ENCODE measurements at regions not wholly inside any gene's neighbourhood (a gene's known extent, or its start where the extent isn't known, plus 50 kb on each side); places are given as distances from the start of the nearest gene placed in this dataset.

DNA sequence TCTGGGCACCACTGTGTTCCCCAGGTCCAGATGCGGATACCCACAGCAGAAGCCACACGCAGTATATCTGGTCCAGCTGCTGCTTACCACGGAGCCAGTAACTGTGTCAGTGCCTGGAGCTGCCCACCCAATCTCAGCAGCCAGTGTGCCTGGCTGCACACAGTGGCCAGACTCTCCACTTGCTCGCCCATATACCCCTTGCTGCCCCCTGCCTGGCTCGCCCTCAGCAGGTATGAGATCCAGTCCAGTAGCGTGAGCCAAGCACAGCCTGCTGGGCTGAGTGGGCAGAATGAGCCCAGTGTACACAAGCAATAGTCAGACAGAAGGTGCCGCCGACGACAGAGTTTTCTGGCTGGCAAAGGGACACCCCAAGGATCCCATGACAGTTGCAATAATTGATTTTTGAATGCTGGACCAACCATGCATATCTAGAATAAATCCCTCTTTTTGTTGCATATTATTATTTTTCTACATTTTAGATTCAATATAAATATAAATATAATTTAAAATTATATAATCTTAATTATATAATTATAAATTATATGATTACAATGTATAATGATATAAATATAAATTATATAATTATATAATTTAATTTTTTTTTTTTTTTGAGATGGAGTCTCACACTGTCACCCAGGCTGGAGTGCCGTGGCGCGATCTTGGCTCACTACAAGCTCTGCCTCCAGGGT lies 918.8 kb upstream of the MIR17HG start:
- Mint-ChIP-seq H3K4me1 (peaks cover 2% of the 10 kb centered on the region; the same call in 1 of the 3 replicates), H3K4me3 (no peak overlapping the region), H3K27ac (no peak overlapping the region), H3K27me3 (ENCODE audit: insufficient read depth, low read depth, poor library complexity) (no peaks in the 10 kb centered on the region), H3K9me3 (no peaks in the 10 kb centered on the region; the same call in 2 of the 3 replicates), H3K36me3 (ENCODE audit: low read depth) (no peaks in the 10 kb centered on the region)
- 0 out of 2 replicates have a peak, but pooled peaks cover 5% of the 10 kb centered on the region for H3K9me2 ChIP-seq (ENCODE audit: insufficient read depth)
- no peak overlapping the region for H3K4me3 ChIP-seq
- no peak overlapping the region for H3K4me2 ChIP-seq
- H2AFZ ChIP-seq, result no peak overlapping the region; the same call in 1 of the 2 replicates
- ATAC-seq, result no peak
- H3K27me3 ChIP-seq (ENCODE audit: insufficient read depth), result no peaks in the 10 kb centered on the region
- no peaks in the 10 kb centered on the region for H4K20me1 ChIP-seq (replicated peaks; ENCODE audit: insufficient read depth)
- H3K27ac ChIP-seq (ENCODE audit: low read depth), result no peak overlapping the region
- H3K36me3 ChIP-seq (ENCODE audit: insufficient read depth), result no peaks in the 10 kb centered on the region
- TF ChIP-seq POLR2AphosphoS5 (IDR thresholded peaks at IDR 0.05; ENCODE audit: low read depth), result no peak
- TF ChIP-seq, protein P1, sequence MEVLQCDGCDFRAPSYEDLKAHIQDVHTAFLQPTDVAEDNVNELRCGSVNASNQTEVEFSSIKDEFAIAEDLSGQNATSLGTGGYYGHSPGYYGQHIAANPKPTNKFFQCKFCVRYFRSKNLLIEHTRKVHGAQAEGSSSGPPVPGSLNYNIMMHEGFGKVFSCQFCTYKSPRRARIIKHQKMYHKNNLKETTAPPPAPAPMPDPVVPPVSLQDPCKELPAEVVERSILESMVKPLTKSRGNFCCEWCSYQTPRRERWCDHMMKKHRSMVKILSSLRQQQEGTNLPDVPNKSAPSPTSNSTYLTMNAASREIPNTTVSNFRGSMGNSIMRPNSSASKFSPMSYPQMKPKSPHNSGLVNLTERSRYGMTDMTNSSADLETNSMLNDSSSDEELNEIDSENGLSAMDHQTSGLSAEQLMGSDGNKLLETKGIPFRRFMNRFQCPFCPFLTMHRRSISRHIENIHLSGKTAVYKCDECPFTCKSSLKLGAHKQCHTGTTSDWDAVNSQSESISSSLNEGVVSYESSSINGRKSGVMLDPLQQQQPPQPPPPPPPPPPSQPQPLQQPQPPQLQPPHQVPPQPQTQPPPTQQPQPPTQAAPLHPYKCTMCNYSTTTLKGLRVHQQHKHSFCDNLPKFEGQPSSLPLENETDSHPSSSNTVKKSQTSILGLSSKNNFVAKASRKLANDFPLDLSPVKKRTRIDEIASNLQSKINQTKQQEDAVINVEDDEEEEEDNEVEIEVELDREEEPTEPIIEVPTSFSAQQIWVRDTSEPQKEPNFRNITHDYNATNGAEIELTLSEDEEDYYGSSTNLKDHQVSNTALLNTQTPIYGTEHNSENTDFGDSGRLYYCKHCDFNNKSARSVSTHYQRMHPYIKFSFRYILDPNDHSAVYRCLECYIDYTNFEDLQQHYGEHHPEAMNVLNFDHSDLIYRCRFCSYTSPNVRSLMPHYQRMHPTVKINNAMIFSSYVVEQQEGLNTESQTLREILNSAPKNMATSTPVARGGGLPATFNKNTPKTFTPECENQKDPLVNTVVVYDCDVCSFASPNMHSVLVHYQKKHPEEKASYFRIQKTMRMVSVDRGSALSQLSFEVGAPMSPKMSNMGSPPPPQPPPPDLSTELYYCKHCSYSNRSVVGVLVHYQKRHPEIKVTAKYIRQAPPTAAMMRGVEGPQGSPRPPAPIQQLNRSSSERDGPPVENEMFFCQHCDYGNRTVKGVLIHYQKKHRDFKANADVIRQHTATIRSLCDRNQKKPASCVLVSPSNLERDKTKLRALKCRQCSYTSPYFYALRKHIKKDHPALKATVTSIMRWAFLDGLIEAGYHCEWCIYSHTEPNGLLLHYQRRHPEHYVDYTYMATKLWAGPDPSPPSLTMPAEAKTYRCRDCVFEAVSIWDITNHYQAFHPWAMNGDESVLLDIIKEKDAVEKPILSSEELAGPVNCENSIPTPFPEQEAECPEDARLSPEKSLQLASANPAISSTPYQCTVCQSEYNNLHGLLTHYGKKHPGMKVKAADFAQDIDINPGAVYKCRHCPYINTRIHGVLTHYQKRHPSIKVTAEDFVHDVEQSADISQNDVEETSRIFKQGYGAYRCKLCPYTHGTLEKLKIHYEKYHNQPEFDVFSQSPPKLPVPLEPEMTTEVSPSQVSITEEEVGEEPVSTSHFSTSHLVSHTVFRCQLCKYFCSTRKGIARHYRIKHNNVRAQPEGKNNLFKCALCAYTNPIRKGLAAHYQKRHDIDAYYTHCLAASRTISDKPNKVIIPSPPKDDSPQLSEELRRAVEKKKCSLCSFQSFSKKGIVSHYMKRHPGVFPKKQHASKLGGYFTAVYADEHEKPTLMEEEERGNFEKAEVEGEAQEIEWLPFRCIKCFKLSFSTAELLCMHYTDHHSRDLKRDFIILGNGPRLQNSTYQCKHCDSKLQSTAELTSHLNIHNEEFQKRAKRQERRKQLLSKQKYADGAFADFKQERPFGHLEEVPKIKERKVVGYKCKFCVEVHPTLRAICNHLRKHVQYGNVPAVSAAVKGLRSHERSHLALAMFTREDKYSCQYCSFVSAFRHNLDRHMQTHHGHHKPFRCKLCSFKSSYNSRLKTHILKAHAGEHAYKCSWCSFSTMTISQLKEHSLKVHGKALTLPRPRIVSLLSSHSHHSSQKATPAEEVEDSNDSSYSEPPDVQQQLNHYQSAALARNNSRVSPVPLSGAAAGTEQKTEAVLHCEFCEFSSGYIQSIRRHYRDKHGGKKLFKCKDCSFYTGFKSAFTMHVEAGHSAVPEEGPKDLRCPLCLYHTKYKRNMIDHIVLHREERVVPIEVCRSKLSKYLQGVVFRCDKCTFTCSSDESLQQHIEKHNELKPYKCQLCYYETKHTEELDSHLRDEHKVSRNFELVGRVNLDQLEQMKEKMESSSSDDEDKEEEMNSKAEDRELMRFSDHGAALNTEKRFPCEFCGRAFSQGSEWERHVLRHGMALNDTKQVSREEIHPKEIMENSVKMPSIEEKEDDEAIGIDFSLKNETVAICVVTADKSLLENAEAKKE (CRISPR knock-in tag; IDR thresholded peaks at IDR 0.05), result no peak
- no peak for DNase-seq (ENCODE audit: low spot score)
- H3K4me1 ChIP-seq (ENCODE audit: insufficient read depth), result no peaks in the 10 kb centered on the region
- H3F3A ChIP-seq (replicated peaks; ENCODE audit: low read depth), result no peaks in the 10 kb centered on the region
- no peaks in the 10 kb centered on the region for H3K79me2 ChIP-seq (replicated peaks; ENCODE audit: insufficient read depth)

DNA sequence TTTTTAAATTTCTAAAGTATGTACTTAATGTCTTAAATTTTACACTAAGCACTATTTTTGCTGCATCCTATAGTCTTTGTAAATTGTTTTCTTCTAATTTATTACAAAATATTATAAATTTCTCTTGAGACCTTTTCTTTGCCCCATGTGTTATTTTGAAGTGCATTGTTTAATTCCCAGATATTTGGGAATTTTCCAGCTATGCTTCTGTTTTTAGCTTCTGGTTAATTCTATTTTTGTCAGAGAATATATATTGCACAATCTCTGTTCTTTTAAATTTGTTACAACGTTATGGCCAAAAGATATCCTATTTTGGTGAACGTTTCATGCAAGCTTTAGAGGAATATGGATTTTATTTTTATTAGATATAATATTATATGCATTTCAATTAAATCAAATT lies 917.4 kb upstream of the MIR17HG start:
- H3K27me3 Mint-ChIP-seq (ENCODE audit: insufficient read depth, low read depth, poor library complexity), result no peaks in the 10 kb centered on the region
- H3K4me3 Mint-ChIP-seq, result no peak overlapping the region

More for the DNA sequence above, 917.4 kb upstream of the MIR17HG start:
- 0 out of 2 replicates have a peak, but pooled peaks cover 5% of the 10 kb centered on the region for H3K9me2 ChIP-seq (ENCODE audit: insufficient read depth)
- H3K9me3 Mint-ChIP-seq, result no peaks in the 10 kb centered on the region; the same call in 2 of the 3 replicates
- no peaks in the 10 kb centered on the region for H3K36me3 Mint-ChIP-seq (ENCODE audit: low read depth)
- no peak overlapping the region for H3K27ac Mint-ChIP-seq
- peaks cover 2% of the 10 kb centered on the region; the same call in 1 of the 3 replicates for H3K4me1 Mint-ChIP-seq
- H3K27ac ChIP-seq (ENCODE audit: low read depth), result no peak overlapping the region
- ATAC-seq (no peak), DNase-seq (ENCODE audit: low spot score) (no peak)
- no peak overlapping the region for H3K4me2 ChIP-seq
- no peaks in the 10 kb centered on the region for H3F3A ChIP-seq (replicated peaks; ENCODE audit: low read depth)
- no peaks in the 10 kb centered on the region for H3K4me1 ChIP-seq (ENCODE audit: insufficient read depth)
- no peak overlapping the region for H2AFZ ChIP-seq
- H3K36me3 ChIP-seq (ENCODE audit: insufficient read depth), result no peaks in the 10 kb centered on the region
- H3K4me3 ChIP-seq, result no peak overlapping the region
- no peaks in the 10 kb centered on the region for H4K20me1 ChIP-seq (replicated peaks; ENCODE audit: insufficient read depth)
- no peaks in the 10 kb centered on the region for H3K27me3 ChIP-seq (ENCODE audit: insufficient read depth)
- H3K79me2 ChIP-seq (replicated peaks; ENCODE audit: insufficient read depth), result no peaks in the 10 kb centered on the region
- TF ChIP-seq POLR2AphosphoS5 (IDR thresholded peaks at IDR 0.05; ENCODE audit: low read depth), result no peak

Data from GM23338 (cell line).